ENCODE measurements at regions not wholly inside any gene's neighbourhood (a gene's known extent, or its start where the extent isn't known, plus 50 kb on each side); places are given as distances from the start of the nearest gene placed in this dataset.

GRCh38 chr14:85744573-85744972, 214.6 kb downstream of the FLRT2 start:
- Mint-ChIP-seq H3K27me3 (ENCODE audit: insufficient read depth) (no peaks in the 10 kb centered on the region; the same call in none of the 2 replicates), H3K4me3 (no peak overlapping the region), H3K4me1 (ENCODE audit: low read depth) (no peaks in the 10 kb centered on the region), H3K36me3 (ENCODE audit: low read depth) (no peaks in the 10 kb centered on the region), H3K27ac (no peak overlapping the region), H3K9me3 (peaks cover 12% of the 10 kb centered on the region; the same call in 1 of the 2 replicates)
- DNase-seq = no peak
- TF ChIP-seq CTCF (IDR thresholded peaks at IDR 0.05) = no peak

- Mint-ChIP-seq H3K4me1 (ENCODE audit: low read depth) (no peaks in the 10 kb centered on the region), H3K9me3 (no peaks in the 10 kb centered on the region; the same call in 1 of the 2 replicates), H3K27me3 (ENCODE audit: insufficient read depth) (peaks cover 2% of the 10 kb centered on the region), H3K27ac (no peak overlapping the region), H3K36me3 (ENCODE audit: low read depth) (no peaks in the 10 kb centered on the region), H3K4me3 (no peak overlapping the region)
- DNase-seq = no peak
- TF ChIP-seq CTCF (IDR thresholded peaks at IDR 0.05) = no peak
Measured at GRCh38 chr14:85732031-85732430, 202.1 kb downstream of the FLRT2 start.

- H3K4me3 Mint-ChIP-seq = no peak overlapping the region
- peaks cover 2% of the 10 kb centered on the region for H3K27me3 Mint-ChIP-seq (ENCODE audit: insufficient read depth)
- no peaks in the 10 kb centered on the region for H3K36me3 Mint-ChIP-seq (ENCODE audit: low read depth)
- no peaks in the 10 kb centered on the region for H3K4me1 Mint-ChIP-seq (ENCODE audit: low read depth)
- H3K27ac Mint-ChIP-seq = no peak overlapping the region
- TF ChIP-seq CTCF (IDR thresholded peaks at IDR 0.05) = no peak
- H3K9me3 Mint-ChIP-seq = no peaks in the 10 kb centered on the region; the same call in 1 of the 2 replicates
- DNase-seq = peak; percentile 11
Measured at GRCh38 chr14:85731186-85731585, 201.2 kb downstream of the FLRT2 start.

GRCh38 chr14:85728476-85729065, 198.6 kb downstream of the FLRT2 start:
- Mint-ChIP-seq H3K27ac (no peak overlapping the region), H3K9me3 (no peaks in the 10 kb centered on the region; the same call in 1 of the 2 replicates), H3K4me1 (ENCODE audit: low read depth) (no peaks in the 10 kb centered on the region), H3K27me3 (ENCODE audit: insufficient read depth) (peaks cover 2% of the 10 kb centered on the region), H3K36me3 (ENCODE audit: low read depth) (no peaks in the 10 kb centered on the region), H3K4me3 (no peak overlapping the region)
- no peak for TF ChIP-seq CTCF (IDR thresholded peaks at IDR 0.05)
- no peak for DNase-seq

- peaks cover 8% of the 10 kb centered on the region; the same call in 1 of the 2 replicates for H3K9me3 Mint-ChIP-seq
- no peak overlapping the region for H3K27ac Mint-ChIP-seq
- no peaks in the 10 kb centered on the region for H3K36me3 Mint-ChIP-seq (ENCODE audit: low read depth)
- H3K4me1 Mint-ChIP-seq (ENCODE audit: low read depth) = no peaks in the 10 kb centered on the region
- H3K27me3 Mint-ChIP-seq (ENCODE audit: insufficient read depth) = no peaks in the 10 kb centered on the region
- no peak for DNase-seq
- H3K4me3 Mint-ChIP-seq = no peak overlapping the region
- TF ChIP-seq CTCF (IDR thresholded peaks at IDR 0.05) = no peak
Measured at GRCh38 chr14:85714069-85714468, 184.1 kb downstream of the FLRT2 start.
